HCT116 (cell line): ENCODE measurements at regions not wholly inside any gene's neighbourhood (a gene's known extent, or its start where the extent isn't known, plus 50 kb on each side); places are given as distances from the start of the nearest gene placed in this dataset.

ENCODE experiments used
- ATAC-seq: fragments of 200-7000 bp; cut with Tn5 transposase; 2 replicates; pipeline ENCODE4 v1.9.1; 2020; ENCODE audit warnings: mild to moderate bottlenecking, moderate library complexity
- BruUV-seq: library from RNA; stranded (reverse); fragments of 400-500 nt; replicated peaks from 2 replicates; lab custom pipeline; 2021; lab: Mats Ljungman, UMichigan
- CTCF ChIA-PET: fragments of 300-600 bp; sonication (Branson Sonifier 250); formaldehyde crosslinking; loops from one replicate; lab custom pipeline; 2021; ENCODE audit warnings: antibody characterized with exemption; lab: Charles Lee
- POLR2A ChIA-PET: fragments of 300-600, 350-600 bp; sonication (Branson Sonifier 250); formaldehyde crosslinking; loops from one replicate; lab custom pipeline; 2021; ENCODE audit warnings: antibody characterized with exemption; lab: Charles Lee
- RAD21 ChIA-PET, 2 experiments: fragments of 300-600 bp; sonication (Branson Sonifier 250); formaldehyde crosslinking; loops; one replicate each; lab custom pipeline; 2023; ENCODE audit warnings: low total read pairs in 2 of 2; ENCODE audit not compliant: uncharacterized antibody in 2 of 2, unreplicated experiment in 2 of 2, low non-redundant PET in 1 of 2; lab: Charles Lee
- DNase-seq: peaks from one replicate; pipeline ENCODE4 v3.0.0-alpha.2; 2010; ENCODE audit warnings: low read depth, low spot score
- H2AFZ ChIP-seq: fragments of 200-600 bp; shearing (Covaris generic), sonication (generic); 2 replicates; pipeline ENCODE4 v1.6.1; 2017; ENCODE audit warnings: low read depth, mixed run types, mixed read lengths, antibody characterized with exemption, low read length; ENCODE audit not compliant: poor library complexity, severe bottlenecking
- H3K27ac ChIP-seq: 2 replicates; pipeline ENCODE4 v1.5.1; 2012; ENCODE audit warnings: low read depth, low read length
- H3K27me3 ChIP-seq: fragments of 200-600 bp; sonication (generic); 2 replicates; pipeline ENCODE4 v1.6.1; 2016; ENCODE audit warnings: mixed run types, low read length, mixed read lengths; ENCODE audit not compliant: insufficient read depth
- H3K36me3 ChIP-seq, 2 experiments: fragments of 200-500 bp in 1 of 2; fragments of 200-600 bp in 1 of 2; sonication (Bioruptor generic) in 1 of 2; sonication (generic) in 1 of 2; 2 replicates each; pipeline versions ENCODE4 v1.5.1 to v1.6.1; 2014 to 2016; ENCODE audit warnings: low read length in 2 of 2, inconsistent platforms in 1 of 2, mixed read lengths in 1 of 2, mixed run types in 1 of 2; ENCODE audit not compliant: insufficient read depth in 2 of 2, control insufficient read depth in 1 of 2
- H3K4me1 ChIP-seq, 2 experiments: fragments of 200-600 bp in 1 of 2; sonication (generic) in 1 of 2; 2 replicates each; pipeline versions ENCODE4 v1.5.1 to v1.6.1; 2012 to 2017; ENCODE audit warnings: low read length in 2 of 2, inconsistent platforms in 1 of 2, mild to moderate bottlenecking in 1 of 2, mixed read lengths in 1 of 2, mixed run types in 1 of 2, moderate library complexity in 1 of 2; ENCODE audit not compliant: insufficient read depth in 2 of 2, control insufficient read depth in 1 of 2
- H3K4me2 ChIP-seq: fragments of 200-600 bp; sonication (generic); 2 replicates; pipeline ENCODE4 v1.6.1; 2017; ENCODE audit warnings: mixed run types, low read length, mixed read lengths
- H3K4me3 ChIP-seq, 2 experiments: fragments of 200-600 bp in 1 of 2; sonication (generic) in 1 of 2; replicated peaks in 1 of 2; 2 replicates each; pipeline ENCODE4 v1.5.1; 2011 to 2016; ENCODE audit warnings: low read length in 2 of 2, control low read depth in 1 of 2, low read depth in 1 of 2, mild to moderate bottlenecking in 1 of 2, mixed read lengths in 1 of 2, mixed run types in 1 of 2
- H3K79me2 ChIP-seq: fragments of 200-600 bp; sonication (generic); 2 replicates; pipeline ENCODE4 v1.6.1; 2017; ENCODE audit warnings: mild to moderate bottlenecking, mixed run types, low read length, moderate library complexity, mixed read lengths; ENCODE audit not compliant: insufficient read depth
- H3K9ac ChIP-seq: fragments of 200-600 bp; sonication (generic); 2 replicates; pipeline ENCODE4 v1.6.1; 2016; ENCODE audit warnings: low read length, mixed read lengths
- H3K9me2 ChIP-seq: fragments of 200-600 bp; sonication (generic), shearing (Covaris generic); 2 replicates; pipeline ENCODE4 v1.6.1; 2017; ENCODE audit warnings: mixed run types, mild to moderate bottlenecking, moderate library complexity; ENCODE audit not compliant: insufficient read depth
- H3K9me3 ChIP-seq, 2 experiments: fragments of 200-500 bp in 1 of 2; fragments of 200-600 bp in 1 of 2; sonication (Bioruptor generic) in 1 of 2; sonication (generic) in 1 of 2; 2 replicates each; pipeline ENCODE4 v1.6.1; 2014 to 2017; ENCODE audit warnings: low read length in 2 of 2, mixed read lengths in 2 of 2, inconsistent platforms in 1 of 2, low read depth in 1 of 2, mild to moderate bottlenecking in 1 of 2, mixed run types in 1 of 2, moderate library complexity in 1 of 2; ENCODE audit not compliant: control insufficient read depth in 1 of 2, insufficient read depth in 1 of 2
- H4K20me1 ChIP-seq: fragments of 200-600 bp; sonication (generic), shearing (Covaris generic); 2 replicates; pipeline ENCODE4 v1.6.1; 2017; ENCODE audit warnings: mixed run types, mild to moderate bottlenecking, moderate library complexity; ENCODE audit not compliant: insufficient read depth
- CBX3 ChIP-seq: IDR thresholded peaks from 2 replicates; pipeline ENCODE4 v1.6.1; 2012; ENCODE audit warnings: low read depth
- CEBPB ChIP-seq: IDR thresholded peaks from 2 replicates; pipeline ENCODE4 v1.6.1; 2012; ENCODE audit warnings: low read depth
- EGR1 ChIP-seq: IDR thresholded peaks from 2 replicates; pipeline ENCODE4 v1.6.1; 2012; ENCODE audit warnings: low read depth
- ELF1 ChIP-seq: IDR thresholded peaks from 2 replicates; pipeline ENCODE4 v1.6.1; 2012; ENCODE audit warnings: low read depth, borderline replicate concordance
- EZH2 ChIP-seq: fragments of 200-600 bp; sonication (generic); IDR thresholded peaks from 2 replicates; pipeline ENCODE4 v1.6.1; 2017; ENCODE audit warnings: antibody characterized with exemption, mixed run types
- FOSL1 ChIP-seq: IDR thresholded peaks from 2 replicates; pipeline ENCODE4 v1.6.1; 2012; ENCODE audit warnings: low read depth
- JUND ChIP-seq: IDR thresholded peaks from 2 replicates; pipeline ENCODE4 v1.6.1; 2012
- POLR2AphosphoS5 ChIP-seq: IDR thresholded peaks from 2 replicates; pipeline ENCODE4 v1.6.1; 2011; ENCODE audit warnings: mild to moderate bottlenecking, low read depth, low read length, moderate library complexity
- RAD21 ChIP-seq: IDR thresholded peaks from 2 replicates; pipeline ENCODE4 v1.6.1; 2012; ENCODE audit warnings: low read depth, mild to moderate bottlenecking
- SIN3A ChIP-seq: IDR thresholded peaks from 2 replicates; pipeline ENCODE4 v1.6.1; 2012; ENCODE audit warnings: low read depth
- SP1 ChIP-seq: IDR thresholded peaks from 2 replicates; pipeline ENCODE4 v1.6.1; 2012; ENCODE audit warnings: low read depth
- SRF ChIP-seq: IDR thresholded peaks from 2 replicates; pipeline ENCODE4 v1.6.1; 2012; ENCODE audit warnings: low read depth
- TCF7L2 ChIP-seq: IDR thresholded peaks from 2 replicates; pipeline ENCODE4 v1.7.0; 2011; ENCODE audit warnings: borderline replicate concordance, inconsistent platforms; ENCODE audit not compliant: insufficient read depth, insufficient read length; ENCODE audit errors: extremely low read depth
- YY1 ChIP-seq: IDR thresholded peaks from 2 replicates; pipeline ENCODE4 v1.6.1; 2011; ENCODE audit warnings: low read length, low read depth, moderate library complexity, mild to moderate bottlenecking; ENCODE audit not compliant: insufficient replicate concordance; ENCODE audit errors: extremely low read depth
- intact Hi-C: fragments of 100-400 bp; cut with micrococcal nuclease; formaldehyde crosslinking; loops from 2 replicates; pipeline ENCODE4 v1.10.0; 2022
- TF ChIP-seq, protein P1 (sequence below): IDR thresholded peaks from 2 replicates; pipeline ENCODE4 v1.6.1; 2011; ENCODE audit warnings: mild to moderate bottlenecking, low read length, moderate library complexity; ENCODE audit not compliant: insufficient replicate concordance; ENCODE audit errors: extremely low read depth
- TF ChIP-seq, protein P2 (sequence below): IDR thresholded peaks from 2 replicates; pipeline ENCODE4 v1.6.1; 2012

DNA sequence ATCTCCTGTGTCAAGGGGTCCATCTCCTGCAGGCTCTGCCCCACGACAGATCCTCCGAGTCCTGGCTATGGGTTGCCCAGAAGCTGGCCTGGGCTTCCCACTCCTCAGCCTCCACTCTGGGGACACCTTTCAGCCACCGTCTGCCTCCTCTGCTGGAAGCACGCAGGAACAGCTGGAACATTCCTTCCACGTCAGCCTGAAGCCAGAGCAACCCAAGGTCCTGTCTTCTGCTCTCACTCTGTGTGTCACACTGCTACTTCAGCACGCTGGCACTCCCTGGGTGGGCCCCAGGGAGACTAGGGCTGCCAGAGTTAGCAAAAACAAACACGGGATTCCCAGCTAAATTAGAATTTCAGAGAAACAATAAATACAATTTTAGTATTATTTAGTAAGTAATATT, 148.8 kb downstream of the HRH4 start:
- no peak overlapping the region for H3K4me3 ChIP-seq
- TF ChIP-seq EZH2 (no peak), SIN3A (no peak), EGR1 (no peak), YY1 (no peak)
- TF ChIP-seq, protein P1, sequence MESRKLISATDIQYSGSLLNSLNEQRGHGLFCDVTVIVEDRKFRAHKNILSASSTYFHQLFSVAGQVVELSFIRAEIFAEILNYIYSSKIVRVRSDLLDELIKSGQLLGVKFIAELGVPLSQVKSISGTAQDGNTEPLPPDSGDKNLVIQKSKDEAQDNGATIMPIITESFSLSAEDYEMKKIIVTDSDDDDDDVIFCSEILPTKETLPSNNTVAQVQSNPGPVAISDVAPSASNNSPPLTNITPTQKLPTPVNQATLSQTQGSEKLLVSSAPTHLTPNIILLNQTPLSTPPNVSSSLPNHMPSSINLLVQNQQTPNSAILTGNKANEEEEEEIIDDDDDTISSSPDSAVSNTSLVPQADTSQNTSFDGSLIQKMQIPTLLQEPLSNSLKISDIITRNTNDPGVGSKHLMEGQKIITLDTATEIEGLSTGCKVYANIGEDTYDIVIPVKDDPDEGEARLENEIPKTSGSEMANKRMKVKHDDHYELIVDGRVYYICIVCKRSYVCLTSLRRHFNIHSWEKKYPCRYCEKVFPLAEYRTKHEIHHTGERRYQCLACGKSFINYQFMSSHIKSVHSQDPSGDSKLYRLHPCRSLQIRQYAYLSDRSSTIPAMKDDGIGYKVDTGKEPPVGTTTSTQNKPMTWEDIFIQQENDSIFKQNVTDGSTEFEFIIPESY, result no peak
- H3K79me2 ChIP-seq, result no peaks in the 10 kb centered on the region
- no peak overlapping the region for H3K9ac ChIP-seq
- CTCF ChIA-PET, result interaction anchor here (0.7 kb wide), 1 partner anchor 118 kb away, joined by 3 read pairs; no protein-coding TSS in a partner anchor
- POLR2A ChIA-PET, result no interaction called here
- H3K9me2 ChIP-seq, result no peaks in the 10 kb centered on the region
- BruUV-seq, result no TSS peak
- ATAC-seq (no peak), DNase-seq (no peak)
- no peak overlapping the region for H2AFZ ChIP-seq
- H3K4me2 ChIP-seq, result no peak overlapping the region
- intact Hi-C loops, result no loop called here
- no peaks in the 10 kb centered on the region for H3K4me1 ChIP-seq
- RAD21 ChIA-PET, result no interaction called here
- H3K9me3 ChIP-seq, result no peaks in the 10 kb centered on the region
- peaks cover 24% of the 10 kb centered on the region for H3K27me3 ChIP-seq
- no peak overlapping the region for H3K27ac ChIP-seq
- H4K20me1 ChIP-seq, result no peaks in the 10 kb centered on the region
- H3K36me3 ChIP-seq, result no peaks in the 10 kb centered on the region

DNA sequence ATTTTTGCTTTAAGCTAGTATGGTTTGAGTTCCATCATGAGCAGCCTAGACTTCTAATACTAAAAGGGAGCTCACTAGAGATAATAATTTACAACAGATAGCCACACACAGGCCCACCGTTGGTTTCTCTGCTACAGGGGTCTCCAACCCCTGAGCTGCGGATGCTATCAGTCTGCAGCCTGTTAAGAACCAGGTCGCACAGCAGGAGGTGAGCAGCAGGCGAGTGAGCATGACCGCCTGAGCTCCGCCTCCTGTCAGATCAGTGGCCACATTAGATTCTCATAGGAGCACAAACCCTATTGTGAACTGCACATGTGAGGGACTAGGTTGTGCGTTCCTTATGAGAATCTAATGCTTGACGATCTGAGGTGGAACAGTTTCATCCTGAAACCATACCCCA, 150.6 kb downstream of the HRH4 start:
- no peaks in the 10 kb centered on the region for H3K36me3 ChIP-seq
- H3K79me2 ChIP-seq, result no peaks in the 10 kb centered on the region
- H3K4me2 ChIP-seq, result no peak overlapping the region
- intact Hi-C loops, result no loop called here
- no peaks in the 10 kb centered on the region for H4K20me1 ChIP-seq
- H2AFZ ChIP-seq, result no peak overlapping the region
- no TSS peak for BruUV-seq
- RAD21 ChIA-PET, result no interaction called here
- no peak for DNase-seq
- no peaks in the 10 kb centered on the region for H3K9me2 ChIP-seq
- no peak overlapping the region for H3K9ac ChIP-seq
- no peaks in the 10 kb centered on the region for H3K9me3 ChIP-seq
- H3K27me3 ChIP-seq, result peaks cover 9% of the 10 kb centered on the region; the same call in 1 of the 2 replicates
- no peaks in the 10 kb centered on the region for H3K4me1 ChIP-seq
- no peak overlapping the region for H3K27ac ChIP-seq
- ATAC-seq, result no peak
- CTCF ChIA-PET, result no interaction called here
- POLR2A ChIA-PET, result no interaction called here
- H3K4me3 ChIP-seq, result no peak overlapping the region
- TF ChIP-seq POLR2AphosphoS5 (no peak), YY1 (no peak), CEBPB (no peak), RAD21 (no peak), SRF (no peak), TCF7L2 (no peak), SIN3A (no peak), SP1 (no peak), JUND (no peak), EGR1 (no peak), FOSL1 (no peak), CBX3 (no peak), ELF1 (no peak)
- TF ChIP-seq, protein P1, result no peak
- TF ChIP-seq, protein P2, sequence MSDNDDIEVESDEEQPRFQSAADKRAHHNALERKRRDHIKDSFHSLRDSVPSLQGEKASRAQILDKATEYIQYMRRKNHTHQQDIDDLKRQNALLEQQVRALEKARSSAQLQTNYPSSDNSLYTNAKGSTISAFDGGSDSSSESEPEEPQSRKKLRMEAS, result no peak
